Natural killer cell (primary cell): ENCODE measurements at regions not wholly inside any gene's neighbourhood (a gene's known extent, or its start where the extent isn't known, plus 50 kb on each side); places are given as distances from the start of the nearest gene placed in this dataset.

Experiments used
- ATAC-seq, 3 donors: fragments of 150-1000 bp in 2 of 3; fragments of 200-7000 bp in 1 of 3; cut with Tn5 transposase; 1 replicate in 1 of 3; 2 replicates in 2 of 3; pipeline ENCODE4 v1.10.0; 2021; ENCODE audit warnings: mild to moderate bottlenecking in 2 of 3, moderate library complexity in 2 of 3
- DNase-seq, 2 donors: peaks; one replicate each; pipeline versions ENCODE4 v3.0.0 to v3.0.0-alpha.2; 2013 to 2021; ENCODE audit warnings: mixed read lengths in 1 of 2
- H3K27ac ChIP-seq: one replicate; pipeline ENCODE4 v1.5.1; 2013; ENCODE audit warnings: mild to moderate bottlenecking, low read length
- H3K27me3 ChIP-seq: one replicate; pipeline ENCODE4 v1.6.1; 2013; ENCODE audit warnings: low read length; ENCODE audit not compliant: control insufficient read depth, insufficient read depth
- H3K36me3 ChIP-seq: one replicate; pipeline ENCODE4 v1.6.1; 2013; ENCODE audit warnings: low read length; ENCODE audit not compliant: control insufficient read depth, insufficient read depth
- H3K4me1 ChIP-seq: one replicate; pipeline ENCODE4 v1.6.1; 2013; ENCODE audit warnings: low read length; ENCODE audit not compliant: control insufficient read depth, insufficient read depth
- H3K4me3 ChIP-seq: one replicate; pipeline ENCODE4 v1.5.1; 2013; ENCODE audit warnings: low read length
- H3K9me3 ChIP-seq: one replicate; pipeline ENCODE4 v1.6.1; 2013; ENCODE audit warnings: low read length; ENCODE audit not compliant: control insufficient read depth, insufficient read depth
- H3K27ac Mint-ChIP-seq, 2 donors: one replicate each; pipeline ENCODE4 v1.8.0; 2022; ENCODE audit warnings: mild to moderate bottlenecking in 2 of 2, mixed read lengths in 2 of 2, moderate library complexity in 1 of 2
- H3K27me3 Mint-ChIP-seq, 2 donors: one replicate each; pipeline ENCODE4 v1.8.0; 2022; ENCODE audit warnings: low read depth in 2 of 2, mixed read lengths in 2 of 2
- H3K36me3 Mint-ChIP-seq: one replicate; pipeline ENCODE4 v1.8.0; 2022; ENCODE audit warnings: mixed read lengths
- H3K4me1 Mint-ChIP-seq, 2 donors: one replicate each; pipeline ENCODE4 v1.8.0; 2022; ENCODE audit warnings: mixed read lengths in 2 of 2
- H3K4me3 Mint-ChIP-seq: one replicate; pipeline ENCODE4 v1.8.0; 2022; ENCODE audit warnings: mild to moderate bottlenecking, moderate library complexity, mixed read lengths
- H3K9me3 Mint-ChIP-seq, 2 donors: one replicate each; pipeline ENCODE4 v1.8.0; 2022; ENCODE audit warnings: mixed read lengths in 2 of 2
- WGBS: methylation state at CpG from one replicate; pipeline ENCODE4 v1.1.7; 2013; ENCODE audit warnings: missing lambda C conversion rate; ENCODE audit not compliant: insufficient coverage; 5-methylcytosine and 5-hydroxymethylcytosine counted together
- intact Hi-C: fragments of 100-400 bp; cut with micrococcal nuclease; formaldehyde crosslinking; loops from one replicate; pipeline ENCODE4 v1.14.2; 2022
- TF ChIP-seq, protein P1 (sequence below): fragments of 200-600 bp; IDR thresholded peaks from one replicate; pipeline ENCODE4 v1.8.0; 2022; ENCODE audit warnings: antibody characterized with exemption

DNA sequence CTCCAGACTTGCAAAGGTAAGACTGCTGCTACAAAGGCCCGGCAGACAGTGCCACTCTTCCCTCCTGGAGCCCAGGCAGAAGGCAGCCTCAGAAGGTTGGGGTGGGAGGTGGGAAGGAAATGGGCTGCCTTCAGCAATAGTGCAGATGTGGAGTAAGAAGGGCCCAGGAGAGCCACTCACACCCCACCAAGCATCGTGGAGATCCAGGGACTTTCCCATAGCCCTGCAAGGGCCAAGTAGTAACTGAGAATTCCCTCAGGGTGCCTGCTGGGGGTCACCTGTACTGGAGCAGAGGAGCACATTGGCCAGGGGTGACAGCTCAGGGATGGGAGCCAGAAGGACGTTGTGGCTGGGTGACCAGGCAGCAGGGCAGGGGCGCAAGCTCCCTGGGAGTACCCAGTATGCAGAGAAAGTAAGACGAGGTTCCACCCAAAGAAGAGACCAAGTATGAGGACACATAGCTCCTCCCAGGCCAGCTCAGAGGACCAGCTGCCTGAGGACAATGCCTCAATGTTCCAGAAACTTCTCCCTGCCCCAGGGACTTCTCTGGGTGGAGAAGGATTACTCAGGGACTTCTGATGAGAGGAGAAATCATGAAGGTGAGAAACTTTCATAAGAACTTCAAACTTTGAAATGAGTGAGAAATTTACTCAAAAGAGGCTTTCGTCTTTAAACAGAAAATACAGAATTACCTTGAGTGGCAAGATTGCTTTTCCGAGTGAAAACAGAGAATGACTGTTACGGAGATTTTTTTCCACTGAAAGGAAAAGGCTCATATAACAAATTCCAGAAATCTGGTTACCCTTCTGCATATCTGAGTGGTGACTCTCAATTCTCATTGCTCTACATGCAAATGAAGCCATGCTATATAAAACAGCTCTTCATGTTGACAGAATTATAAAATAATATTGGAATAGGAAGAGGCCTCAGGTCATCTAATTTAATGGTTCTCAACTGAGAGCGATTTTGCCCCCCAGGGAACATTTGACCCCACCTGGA is 87.9 kb upstream of the TRIO start:
- no peaks in the 10 kb centered on the region for H3K36me3 Mint-ChIP-seq
- ATAC-seq, result no peak
- H3K27ac Mint-ChIP-seq, result no peak overlapping the region
- H3K9me3 ChIP-seq, result no peaks in the 10 kb centered on the region
- H3K4me1 Mint-ChIP-seq, result no peaks in the 10 kb centered on the region
- WGBS, result 76% methylated on average over 9 of the region's 9 CpGs
- intact Hi-C loops, result no loop called here
- H3K4me1 ChIP-seq, result no peaks in the 10 kb centered on the region
- H3K9me3 Mint-ChIP-seq, result peaks cover 0 to under 1% of the 10 kb centered on the region in 2 donors
- no peak overlapping the region for H3K4me3 ChIP-seq
- H3K27ac ChIP-seq, result no peak overlapping the region
- TF ChIP-seq, protein P1, sequence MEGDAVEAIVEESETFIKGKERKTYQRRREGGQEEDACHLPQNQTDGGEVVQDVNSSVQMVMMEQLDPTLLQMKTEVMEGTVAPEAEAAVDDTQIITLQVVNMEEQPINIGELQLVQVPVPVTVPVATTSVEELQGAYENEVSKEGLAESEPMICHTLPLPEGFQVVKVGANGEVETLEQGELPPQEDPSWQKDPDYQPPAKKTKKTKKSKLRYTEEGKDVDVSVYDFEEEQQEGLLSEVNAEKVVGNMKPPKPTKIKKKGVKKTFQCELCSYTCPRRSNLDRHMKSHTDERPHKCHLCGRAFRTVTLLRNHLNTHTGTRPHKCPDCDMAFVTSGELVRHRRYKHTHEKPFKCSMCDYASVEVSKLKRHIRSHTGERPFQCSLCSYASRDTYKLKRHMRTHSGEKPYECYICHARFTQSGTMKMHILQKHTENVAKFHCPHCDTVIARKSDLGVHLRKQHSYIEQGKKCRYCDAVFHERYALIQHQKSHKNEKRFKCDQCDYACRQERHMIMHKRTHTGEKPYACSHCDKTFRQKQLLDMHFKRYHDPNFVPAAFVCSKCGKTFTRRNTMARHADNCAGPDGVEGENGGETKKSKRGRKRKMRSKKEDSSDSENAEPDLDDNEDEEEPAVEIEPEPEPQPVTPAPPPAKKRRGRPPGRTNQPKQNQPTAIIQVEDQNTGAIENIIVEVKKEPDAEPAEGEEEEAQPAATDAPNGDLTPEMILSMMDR, result no peak
- no peak overlapping the region for H3K4me3 Mint-ChIP-seq
- peaks cover 0 to 9% of the 10 kb centered on the region in 2 donors for H3K27me3 Mint-ChIP-seq
- no peaks in the 10 kb centered on the region for H3K36me3 ChIP-seq
- no peaks in the 10 kb centered on the region for H3K27me3 ChIP-seq
- no peak for DNase-seq

DNA sequence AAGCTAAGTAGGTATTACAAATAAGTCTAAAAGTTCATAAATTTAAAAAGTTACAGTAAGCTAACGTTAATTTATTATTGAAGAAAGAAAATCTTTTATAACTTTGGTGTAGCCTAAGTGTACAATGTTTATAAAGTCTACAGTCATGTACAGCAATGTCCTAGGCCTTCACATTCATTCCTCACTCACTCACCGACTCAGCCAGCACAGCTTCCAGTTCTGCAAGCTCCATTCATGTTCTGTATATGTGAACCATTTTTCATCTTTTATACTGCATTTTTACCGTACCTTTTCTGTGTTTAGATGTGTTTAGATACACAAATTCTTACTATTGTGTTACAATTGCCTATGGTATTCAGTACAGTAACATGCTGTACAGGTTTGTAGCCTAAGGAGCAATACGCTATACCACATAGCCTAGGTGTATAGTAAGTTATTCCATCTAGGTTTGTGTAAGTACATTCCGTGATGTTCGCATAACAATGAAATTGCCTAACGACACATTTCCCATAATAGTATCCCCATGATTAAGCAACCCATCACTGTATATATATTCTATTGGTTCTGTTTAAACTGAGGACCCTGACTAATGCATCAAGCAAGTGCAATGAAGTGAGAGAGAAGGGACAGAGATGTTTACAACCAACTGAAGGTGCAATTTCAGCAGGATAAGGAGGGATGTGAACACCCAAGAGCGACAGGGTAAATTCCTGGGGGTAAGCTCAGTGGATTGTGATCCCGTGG is 88.9 kb upstream of the TRIO start:
- Mint-ChIP-seq H3K4me1 (no peaks in the 10 kb centered on the region), H3K27me3 (peaks cover 0 to 9% of the 10 kb centered on the region in 2 donors), H3K36me3 (no peaks in the 10 kb centered on the region), H3K4me3 (no peak overlapping the region), H3K9me3 (no peaks in the 10 kb centered on the region), H3K27ac (no peak overlapping the region)
- Histone ChIP-seq H3K27me3 (no peaks in the 10 kb centered on the region), H3K4me3 (no peak overlapping the region), H3K9me3 (no peaks in the 10 kb centered on the region), H3K27ac (no peak overlapping the region), H3K36me3 (no peaks in the 10 kb centered on the region), H3K4me1 (no peaks in the 10 kb centered on the region)
- TF ChIP-seq, protein P1, result no peak
- intact Hi-C loops, result no loop called here
- ATAC-seq (no peak), DNase-seq (no peak)
- WGBS, result 91% methylated on average over 3 of the region's 9 CpGs

DNA sequence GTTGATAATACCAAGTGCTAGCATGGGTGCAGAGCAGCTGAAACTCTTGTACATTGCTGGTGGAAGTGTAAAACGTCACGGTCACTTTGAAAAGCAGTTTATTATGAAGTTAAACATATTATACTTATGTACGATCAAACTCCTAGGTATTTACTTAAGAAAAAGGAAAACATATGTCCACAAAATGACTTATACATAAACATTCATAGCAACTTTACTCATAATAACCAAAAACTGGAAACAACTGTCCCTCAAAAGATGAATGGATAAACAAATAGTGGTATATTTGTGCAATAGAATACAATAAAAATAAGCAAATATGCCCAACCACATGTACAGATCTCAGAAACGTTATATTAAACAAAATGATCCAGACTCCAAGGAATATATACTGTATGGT is 92.3 kb upstream of the TRIO start:
- ATAC-seq, result no peak
- no peaks in the 10 kb centered on the region for H3K9me3 Mint-ChIP-seq
- H3K27me3 ChIP-seq, result peaks cover 2% of the 10 kb centered on the region

More for the DNA sequence above, 92.3 kb upstream of the TRIO start:
- no peaks in the 10 kb centered on the region for H3K36me3 Mint-ChIP-seq
- no peak overlapping the region for H3K4me3 ChIP-seq
- no peaks in the 10 kb centered on the region for H3K9me3 ChIP-seq
- H3K27ac Mint-ChIP-seq, result no peak overlapping the region
- intact Hi-C loops, result no loop called here
- no CpG with 5 or more reads among the region's 4 CpGs for WGBS
- DNase-seq, result no peak
- TF ChIP-seq, protein P1, result no peak
- H3K27ac ChIP-seq, result no peak overlapping the region
- no peaks in the 10 kb centered on the region for H3K4me1 ChIP-seq
- peaks cover 0 to 12% of the 10 kb centered on the region in 2 donors for H3K27me3 Mint-ChIP-seq
- H3K36me3 ChIP-seq, result no peaks in the 10 kb centered on the region
- no peak overlapping the region for H3K4me3 Mint-ChIP-seq
- H3K4me1 Mint-ChIP-seq, result no peaks in the 10 kb centered on the region
